ENCODE measurements at regions not wholly inside any gene's neighbourhood (a gene's known extent, or its start where the extent isn't known, plus 50 kb on each side); places are given as distances from the start of the nearest gene placed in this dataset.

DNA sequence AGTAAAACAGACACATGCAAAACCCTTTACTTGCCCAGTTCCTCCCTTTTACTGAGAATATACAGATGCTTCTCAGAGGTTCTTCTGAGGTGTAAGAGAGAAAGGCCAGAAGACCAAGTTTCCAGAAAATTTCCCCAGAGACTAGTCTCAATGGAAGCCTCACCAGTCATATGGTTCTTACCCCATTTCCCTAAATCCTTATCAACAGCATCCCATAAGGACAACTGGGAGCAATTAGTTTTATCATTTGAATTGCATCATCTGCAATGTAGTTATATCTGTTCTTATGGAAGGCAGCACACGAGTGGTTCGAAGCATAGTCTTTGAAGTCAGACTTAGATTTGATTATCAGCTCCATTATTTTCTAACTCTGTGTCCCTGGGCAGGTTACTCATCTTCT, 203.6 kb upstream of the PPARGC1A start:
- no peak overlapping the region for H3K4me3 ChIP-seq (ENCODE audit: low read depth, low read length)
- no peak for DNase-seq (ENCODE audit: low read depth)
- TF ChIP-seq, protein P1, sequence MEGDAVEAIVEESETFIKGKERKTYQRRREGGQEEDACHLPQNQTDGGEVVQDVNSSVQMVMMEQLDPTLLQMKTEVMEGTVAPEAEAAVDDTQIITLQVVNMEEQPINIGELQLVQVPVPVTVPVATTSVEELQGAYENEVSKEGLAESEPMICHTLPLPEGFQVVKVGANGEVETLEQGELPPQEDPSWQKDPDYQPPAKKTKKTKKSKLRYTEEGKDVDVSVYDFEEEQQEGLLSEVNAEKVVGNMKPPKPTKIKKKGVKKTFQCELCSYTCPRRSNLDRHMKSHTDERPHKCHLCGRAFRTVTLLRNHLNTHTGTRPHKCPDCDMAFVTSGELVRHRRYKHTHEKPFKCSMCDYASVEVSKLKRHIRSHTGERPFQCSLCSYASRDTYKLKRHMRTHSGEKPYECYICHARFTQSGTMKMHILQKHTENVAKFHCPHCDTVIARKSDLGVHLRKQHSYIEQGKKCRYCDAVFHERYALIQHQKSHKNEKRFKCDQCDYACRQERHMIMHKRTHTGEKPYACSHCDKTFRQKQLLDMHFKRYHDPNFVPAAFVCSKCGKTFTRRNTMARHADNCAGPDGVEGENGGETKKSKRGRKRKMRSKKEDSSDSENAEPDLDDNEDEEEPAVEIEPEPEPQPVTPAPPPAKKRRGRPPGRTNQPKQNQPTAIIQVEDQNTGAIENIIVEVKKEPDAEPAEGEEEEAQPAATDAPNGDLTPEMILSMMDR (conservative IDR thresholded peaks at IDR 0.05; ENCODE audit: low read depth, low read length), result no peak

DNA sequence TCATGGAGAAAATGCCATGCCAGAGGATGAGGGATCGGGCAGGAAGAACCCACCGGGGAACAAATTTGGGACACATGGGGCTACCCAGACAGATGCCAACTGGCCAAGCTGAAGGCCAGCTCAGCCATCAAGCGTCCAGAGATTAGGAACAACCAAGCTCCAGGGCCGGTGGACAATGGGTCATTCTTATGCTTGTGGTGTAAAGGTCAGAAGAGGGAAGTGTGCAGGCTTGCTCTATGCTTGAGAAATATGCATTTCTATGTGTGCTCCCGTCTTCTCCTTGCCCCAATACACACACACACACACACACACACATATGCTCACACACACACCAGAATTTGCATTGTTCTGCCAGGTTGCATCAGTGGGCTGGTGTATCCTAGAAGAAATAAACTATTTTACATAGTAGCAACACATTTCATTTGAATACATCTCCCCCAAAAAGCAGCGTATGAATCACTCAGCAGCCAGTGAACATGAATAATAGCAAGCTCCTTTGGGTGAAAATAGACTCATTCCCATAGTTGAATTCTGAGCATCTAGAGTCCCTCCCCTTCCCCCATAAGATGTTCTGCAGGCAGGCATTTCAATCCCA, 201.9 kb upstream of the PPARGC1A start:
- no peak overlapping the region for H3K4me3 ChIP-seq (ENCODE audit: low read depth, low read length)
- no peak for DNase-seq (ENCODE audit: low read depth)
- TF ChIP-seq, protein P1 (conservative IDR thresholded peaks at IDR 0.05; ENCODE audit: low read depth, low read length), result no peak

DNA sequence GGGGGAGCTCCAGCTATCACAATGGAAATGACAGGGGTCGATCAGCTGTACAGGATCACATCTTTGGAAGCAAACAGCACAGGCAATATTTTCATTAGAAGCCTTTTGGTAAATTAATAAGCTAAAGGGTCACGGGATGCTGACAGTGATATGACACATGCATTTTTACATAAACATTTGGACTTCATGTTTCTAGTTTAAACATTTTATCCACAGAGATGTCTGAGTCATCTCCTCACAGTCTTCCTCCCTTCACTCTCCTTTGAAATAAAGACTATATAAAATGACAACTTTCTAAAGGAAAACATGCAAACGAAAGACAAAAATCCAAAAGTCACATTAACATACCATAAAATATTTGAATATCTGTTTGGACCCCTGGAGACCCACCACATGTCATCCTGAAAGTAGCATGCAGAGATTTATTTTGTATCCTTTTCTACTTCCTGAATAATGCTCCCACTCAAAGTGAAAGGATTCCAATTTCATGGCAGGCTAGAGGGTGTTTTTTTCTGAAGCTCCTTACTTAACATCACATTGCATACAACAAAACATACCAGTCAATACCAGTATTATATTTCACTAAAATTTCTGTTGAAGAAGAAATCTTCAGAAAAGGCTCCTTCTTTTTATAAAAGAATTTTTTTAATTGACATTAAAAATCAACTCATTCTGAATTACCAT, 200.1 kb upstream of the PPARGC1A start:
- DNase-seq (ENCODE audit: low read depth), result no peak
- H3K4me3 ChIP-seq (ENCODE audit: low read depth, low read length), result no peak overlapping the region

DNA sequence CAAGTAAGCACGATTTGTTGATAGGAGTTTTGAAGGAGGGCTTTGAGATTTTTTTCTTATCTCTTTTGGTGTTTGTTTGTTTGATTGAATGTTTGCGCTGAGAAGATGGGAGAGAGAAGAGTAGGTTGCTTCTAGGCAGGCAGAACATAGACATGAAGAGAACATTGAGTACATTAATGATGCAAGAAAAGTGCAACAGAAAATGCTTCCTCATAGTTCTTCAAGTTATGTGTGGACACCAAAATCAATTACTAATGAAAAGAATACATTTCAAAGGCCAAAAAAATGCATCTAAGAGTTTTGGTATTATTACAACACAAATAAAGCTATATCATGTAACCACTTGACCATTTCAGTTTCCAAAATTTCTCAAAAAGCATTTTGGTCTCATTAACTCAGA, 191.0 kb upstream of the PPARGC1A start:
- no peak for DNase-seq (ENCODE audit: low read depth)
- no peak overlapping the region for H3K4me3 ChIP-seq (ENCODE audit: low read depth, low read length)
- TF ChIP-seq, protein P1 (conservative IDR thresholded peaks at IDR 0.05; ENCODE audit: low read depth, low read length), result no peak

More for the DNA sequence above, 200.1 kb upstream of the PPARGC1A start:
- TF ChIP-seq, protein P1 (conservative IDR thresholded peaks at IDR 0.05; ENCODE audit: low read depth, low read length), result no peak

DNA sequence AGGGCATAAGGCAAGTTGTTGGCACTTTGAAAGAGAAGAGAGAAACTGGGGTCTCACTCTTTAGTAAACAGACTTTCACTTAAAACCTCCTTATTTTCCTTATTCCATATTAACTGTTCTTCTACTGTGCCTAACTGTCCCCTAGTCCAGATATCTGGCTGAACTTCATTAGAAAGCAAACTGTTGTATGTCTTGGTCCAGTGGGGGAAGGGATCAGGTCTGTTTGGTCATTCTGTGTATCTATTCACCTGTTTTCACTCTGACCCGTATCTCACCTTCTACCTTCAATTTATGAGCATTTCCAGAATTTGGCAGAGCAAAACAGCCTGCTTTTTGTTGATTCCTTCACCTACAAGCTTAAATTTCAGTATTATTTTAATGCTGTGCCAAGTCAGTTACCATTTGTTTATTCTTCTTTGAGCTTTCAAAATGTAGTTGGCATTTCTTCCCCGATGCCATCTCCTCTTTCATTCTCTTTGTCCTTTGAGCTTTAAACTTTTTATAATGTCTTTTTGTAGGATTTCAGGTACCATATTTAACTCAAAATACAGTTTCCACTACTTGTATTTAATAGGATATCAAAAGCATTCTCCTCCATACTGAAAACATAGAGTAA, 188.6 kb upstream of the PPARGC1A start:
- TF ChIP-seq, protein P1 (conservative IDR thresholded peaks at IDR 0.05; ENCODE audit: low read depth, low read length), result no peak
- no peak overlapping the region for H3K4me3 ChIP-seq (ENCODE audit: low read depth, low read length)
- no peak for DNase-seq (ENCODE audit: low read depth)

DNA sequence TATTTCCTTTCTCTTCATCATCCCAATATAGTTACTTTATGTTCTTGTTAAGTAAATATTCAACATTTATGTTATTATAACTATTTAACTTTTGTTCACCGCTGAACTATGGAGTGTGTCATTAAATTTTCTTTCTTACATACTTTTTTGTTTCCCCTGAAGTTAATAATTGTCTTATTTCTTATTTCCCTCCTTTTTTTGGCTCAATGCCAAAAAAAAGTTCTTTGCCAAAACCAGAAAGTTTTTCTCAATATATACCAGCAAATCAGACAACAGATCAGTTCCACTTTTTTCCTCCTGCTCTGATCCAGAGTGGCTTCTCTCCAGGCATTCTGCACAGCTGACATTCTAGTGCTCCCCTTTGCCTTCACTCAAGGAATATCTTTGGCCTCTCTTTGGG, 187.0 kb upstream of the PPARGC1A start:
- no peak for DNase-seq (ENCODE audit: low read depth)
- TF ChIP-seq, protein P1 (conservative IDR thresholded peaks at IDR 0.05; ENCODE audit: low read depth, low read length), result no peak
- no peak overlapping the region for H3K4me3 ChIP-seq (ENCODE audit: low read depth, low read length)

All from epithelial cell of proximal tubule (primary cell).